H1 (cell line): ENCODE measurements at regions not wholly inside any gene's neighbourhood (a gene's known extent, or its start where the extent isn't known, plus 50 kb on each side); places are given as distances from the start of the nearest gene placed in this dataset.

Experiments used
- ASH2L ChIP-seq: fragments of 200-600, 300-600 bp; sonication (generic); IDR thresholded peaks from one replicate; pipeline ENCODE4 v1.7.1; 2017; ENCODE audit warnings: low read length
- CHD7 ChIP-seq: fragments of 300-600 bp; sonication (generic); IDR thresholded peaks from 2 replicates; pipeline ENCODE4 v1.7.1; 2012; ENCODE audit warnings: low read length, moderate library complexity, mild to moderate bottlenecking, inconsistent platforms; ENCODE audit not compliant: insufficient replicate concordance
- GABPA ChIP-seq: IDR thresholded peaks from 2 replicates; pipeline ENCODE4 v1.6.1; 2011; ENCODE audit warnings: mild to moderate bottlenecking, low read length, moderate library complexity, borderline replicate concordance; ENCODE audit not compliant: insufficient read depth
- PHF8 ChIP-seq: fragments of 200-600 bp; sonication (generic); conservative IDR thresholded peaks from 2 replicates; pipeline ENCODE4 v1.7.1; 2012; ENCODE audit warnings: low read depth, mild to moderate bottlenecking, inconsistent platforms, low read length, moderate library complexity
- RBBP5 ChIP-seq: IDR thresholded peaks from 2 replicates; pipeline ENCODE4 v1.7.1; 2012; ENCODE audit warnings: low read depth, mild to moderate bottlenecking, inconsistent platforms, low read length, moderate library complexity, borderline replicate concordance
- TAF1 ChIP-seq: IDR thresholded peaks from 2 replicates; pipeline ENCODE4 v1.6.1; 2011; ENCODE audit warnings: mild to moderate bottlenecking, low read depth, low read length
- ZNF274 ChIP-seq: IDR thresholded peaks from 2 replicates; pipeline ENCODE4 v1.7.0; 2012; ENCODE audit warnings: low read length, borderline replicate concordance; ENCODE audit errors: extremely low read depth

DNA sequence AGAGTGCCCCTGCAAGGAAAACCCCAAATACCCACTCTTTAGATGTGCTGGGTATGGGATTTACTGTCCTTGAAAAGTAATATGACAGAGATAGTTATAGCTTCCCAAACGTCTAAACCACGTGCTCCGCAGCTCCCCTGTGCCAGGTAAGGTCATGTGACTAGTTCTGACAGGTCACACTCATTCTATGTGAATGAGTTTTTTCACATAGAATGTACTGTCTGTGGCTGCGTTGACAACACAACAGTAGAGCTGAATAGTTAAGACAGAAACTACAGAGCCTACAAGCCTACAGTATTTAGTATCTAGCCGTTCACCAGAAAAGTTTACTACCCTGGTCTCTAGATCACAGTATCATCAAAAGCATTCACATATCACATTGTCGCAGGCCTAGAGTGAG is 236.2 kb downstream of the ETS1 start (continued):
- no peak for TF ChIP-seq TAF1
- TF ChIP-seq CHD7 = no peak
- TF ChIP-seq RBBP5 = no peak
- no peak for TF ChIP-seq ASH2L
- no peak for TF ChIP-seq ZNF274
- no peak for TF ChIP-seq GABPA
- TF ChIP-seq PHF8 = no peak
